ENCODE measurements at regions not wholly inside any gene's neighbourhood (a gene's known extent, or its start where the extent isn't known, plus 50 kb on each side); places are given as distances from the start of the nearest gene placed in this dataset.
"Not testable (repeated sequence)": the region's sequence is repeated elsewhere in the genome, so short reads cannot be mapped to it uniquely, and the experiment has no call there.

DNA sequence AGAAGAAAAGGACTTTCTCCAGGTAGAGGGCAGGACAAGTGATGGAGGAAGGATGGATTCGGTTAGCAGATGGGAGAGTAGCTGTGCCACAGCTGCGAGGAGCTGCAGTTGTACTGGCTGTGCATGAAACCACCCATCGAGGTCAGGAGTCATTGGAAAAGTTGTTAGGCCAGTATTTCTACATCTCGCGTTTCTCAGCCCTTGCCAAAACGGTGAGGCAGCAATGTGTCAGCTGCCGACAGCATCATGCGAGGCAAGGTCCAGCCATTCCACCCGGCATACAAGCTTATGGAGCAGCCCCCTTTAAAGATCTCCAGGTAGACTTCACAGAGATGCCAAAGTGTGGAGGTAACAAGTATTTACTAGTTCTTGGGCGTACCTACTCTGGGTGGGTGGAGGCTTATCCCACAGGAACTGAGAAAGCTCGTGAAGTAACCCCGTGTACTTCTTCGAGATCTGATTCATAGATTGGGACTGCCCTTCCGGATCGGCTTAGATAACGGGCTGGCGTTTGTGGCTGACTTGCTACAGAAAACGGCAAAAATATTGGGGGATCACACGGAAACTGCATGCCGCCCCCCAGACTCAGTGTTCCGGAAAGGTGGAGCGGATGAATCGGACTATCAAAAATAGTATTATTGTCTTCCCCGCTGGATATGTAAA is 105.0 kb upstream of the HMX1 start:
- DNase-seq; H3K4me3 Mint-ChIP-seq; CTCF ChIA-PET; POLR2A ChIA-PET; ATAC-seq; H3K4me1 Mint-ChIP-seq (ENCODE audit: low read depth); H3K9me3 Mint-ChIP-seq; intact Hi-C loops (cut with micrococcal nuclease); H3K27ac Mint-ChIP-seq; H3K36me3 Mint-ChIP-seq (ENCODE audit: low read depth); H3K27me3 Mint-ChIP-seq: not testable (repeated sequence)

DNA sequence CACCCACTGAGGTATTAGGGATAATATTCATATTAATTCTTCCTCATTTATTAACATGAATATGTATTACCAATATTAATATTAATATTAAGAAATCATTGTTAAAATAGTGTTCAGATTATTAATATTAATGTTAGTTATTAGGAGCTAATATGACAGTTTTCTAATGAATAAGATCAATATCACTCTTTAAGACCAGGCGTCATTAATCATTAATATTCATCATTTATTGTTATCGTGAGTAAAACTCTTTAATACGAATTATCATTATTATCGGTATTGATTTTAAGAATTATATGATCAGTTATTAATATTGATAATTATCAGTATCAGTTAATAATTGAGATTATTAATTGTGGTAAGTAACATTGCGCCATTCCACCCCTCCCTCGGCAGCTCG is 101.0 kb upstream of the HMX1 start:
- DNase-seq; H3K36me3 Mint-ChIP-seq (ENCODE audit: low read depth); H3K27ac Mint-ChIP-seq; H3K27me3 Mint-ChIP-seq; POLR2A ChIA-PET; ATAC-seq; H3K4me1 Mint-ChIP-seq (ENCODE audit: low read depth); intact Hi-C loops (cut with micrococcal nuclease); H3K9me3 Mint-ChIP-seq; H3K4me3 Mint-ChIP-seq: not testable (repeated sequence)
- CTCF ChIA-PET = interaction anchor here (0.8 kb wide), 1 partner anchor 28 kb away, joined by 3 read pairs; no protein-coding TSS in a partner anchor

DNA sequence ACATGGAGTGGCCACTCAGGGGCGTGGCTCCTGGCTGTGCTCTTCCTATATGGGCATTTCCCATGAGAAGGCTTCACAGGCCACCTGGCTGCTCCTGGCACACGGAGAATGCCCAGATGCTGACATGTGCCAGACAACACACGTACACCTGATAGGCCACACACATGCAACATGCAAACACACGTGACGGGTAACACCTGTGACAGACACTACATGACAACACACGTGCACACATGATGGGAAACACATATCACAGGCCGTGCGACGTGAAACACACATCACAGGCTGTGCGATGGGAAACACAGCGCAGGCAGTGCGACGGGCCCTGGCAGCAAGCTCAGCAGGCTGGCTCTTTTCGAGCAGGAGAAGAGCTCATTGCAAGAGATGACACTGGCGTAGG is 94.3 kb upstream of the HMX1 start:
- ATAC-seq; CTCF ChIA-PET; DNase-seq; H3K9me3 Mint-ChIP-seq; H3K27ac Mint-ChIP-seq; H3K36me3 Mint-ChIP-seq (ENCODE audit: low read depth); H3K4me1 Mint-ChIP-seq (ENCODE audit: low read depth); intact Hi-C loops (cut with micrococcal nuclease); POLR2A ChIA-PET; H3K4me3 Mint-ChIP-seq: not testable (repeated sequence)
- peaks cover 14% of the 10 kb centered on the region for H3K27me3 Mint-ChIP-seq

DNA sequence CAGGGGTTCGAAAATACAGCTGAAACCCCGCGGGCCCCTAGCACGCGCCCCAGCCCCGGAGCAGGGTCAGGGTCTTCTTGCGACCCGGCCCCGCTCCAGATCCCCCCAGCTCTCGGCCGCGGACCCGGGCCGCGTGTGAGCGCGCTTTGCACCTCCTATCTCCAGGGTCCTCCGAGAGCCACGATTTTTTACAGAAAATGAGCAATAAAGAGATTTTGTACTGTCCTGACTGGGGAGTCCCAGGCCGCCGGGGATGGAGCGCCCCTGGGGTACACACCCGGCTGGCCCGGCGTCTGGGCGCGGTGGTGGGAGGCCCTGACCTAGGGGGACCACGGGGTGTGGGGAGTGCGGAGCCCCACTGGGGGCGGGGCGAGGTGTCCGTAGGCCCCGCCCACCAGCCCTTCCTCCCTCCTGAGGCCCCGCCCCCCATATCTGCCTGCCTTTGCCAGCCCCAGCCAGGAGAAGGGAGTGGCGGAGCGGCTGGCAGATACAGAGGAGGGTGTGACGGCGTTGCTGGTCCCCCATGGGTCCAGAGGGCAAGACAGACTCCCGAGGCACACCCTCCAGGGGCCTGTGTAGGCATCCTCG is 92.7 kb upstream of the HMX1 start:
- H3K9me3 Mint-ChIP-seq; H3K36me3 Mint-ChIP-seq (ENCODE audit: low read depth); ATAC-seq; CTCF ChIA-PET; intact Hi-C loops (cut with micrococcal nuclease); H3K27ac Mint-ChIP-seq; H3K4me1 Mint-ChIP-seq (ENCODE audit: low read depth); POLR2A ChIA-PET; DNase-seq; H3K4me3 Mint-ChIP-seq: not testable (repeated sequence)
- H3K27me3 Mint-ChIP-seq = peaks cover 18% of the 10 kb centered on the region

DNA sequence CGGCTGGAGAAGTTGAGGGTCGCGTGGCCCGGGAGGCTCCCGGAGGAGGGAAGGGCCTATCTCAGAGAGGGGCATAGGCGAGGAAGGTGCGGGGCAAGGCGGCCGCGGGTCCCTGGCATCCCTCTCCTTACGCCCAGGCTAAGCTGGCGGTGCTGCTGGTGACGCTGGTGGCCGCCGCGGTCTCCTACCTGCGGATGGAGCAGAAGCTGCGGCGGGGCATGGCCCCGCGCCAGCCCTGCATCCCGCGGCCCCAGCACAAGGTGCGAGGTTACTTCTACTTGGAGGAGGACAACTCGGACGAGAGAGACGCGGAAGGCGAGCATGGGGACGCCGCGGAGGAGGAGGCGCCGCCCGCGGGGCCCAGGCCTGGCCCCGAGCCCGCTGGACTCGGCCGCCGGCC is 91.9 kb upstream of the HMX1 start:
- H3K27me3 Mint-ChIP-seq = peaks cover 21% of the 10 kb centered on the region
- CTCF ChIA-PET; H3K36me3 Mint-ChIP-seq (ENCODE audit: low read depth); POLR2A ChIA-PET; H3K4me1 Mint-ChIP-seq (ENCODE audit: low read depth); H3K9me3 Mint-ChIP-seq; H3K4me3 Mint-ChIP-seq; ATAC-seq; H3K27ac Mint-ChIP-seq; DNase-seq; intact Hi-C loops (cut with micrococcal nuclease): not testable (repeated sequence)

DNA sequence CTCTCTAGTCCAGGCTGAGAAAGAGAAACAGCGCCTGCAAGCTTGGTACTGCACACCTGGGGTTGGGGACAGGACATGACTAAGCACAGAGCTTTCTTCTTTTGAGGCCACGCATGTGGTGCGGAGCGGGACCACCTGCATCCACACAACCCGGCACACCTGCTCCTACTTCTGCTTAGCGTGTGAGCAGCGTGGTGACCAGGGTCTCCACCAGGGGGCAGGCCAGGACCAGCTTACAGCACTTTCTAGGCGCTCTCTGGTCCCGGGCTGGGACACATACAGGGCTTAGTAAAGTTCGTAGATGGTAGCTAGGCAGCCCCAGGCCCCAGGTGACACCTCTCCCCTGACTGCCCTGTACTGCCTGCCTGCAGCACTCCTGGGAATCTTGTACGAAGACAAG is 89.7 kb upstream of the HMX1 start:
- H3K27ac Mint-ChIP-seq; POLR2A ChIA-PET; H3K9me3 Mint-ChIP-seq; ATAC-seq; H3K36me3 Mint-ChIP-seq (ENCODE audit: low read depth); intact Hi-C loops (cut with micrococcal nuclease); H3K4me3 Mint-ChIP-seq; H3K4me1 Mint-ChIP-seq (ENCODE audit: low read depth): not testable (repeated sequence)
- peaks cover 25% of the 10 kb centered on the region for H3K27me3 Mint-ChIP-seq
- TF ChIP-seq, protein P1, sequence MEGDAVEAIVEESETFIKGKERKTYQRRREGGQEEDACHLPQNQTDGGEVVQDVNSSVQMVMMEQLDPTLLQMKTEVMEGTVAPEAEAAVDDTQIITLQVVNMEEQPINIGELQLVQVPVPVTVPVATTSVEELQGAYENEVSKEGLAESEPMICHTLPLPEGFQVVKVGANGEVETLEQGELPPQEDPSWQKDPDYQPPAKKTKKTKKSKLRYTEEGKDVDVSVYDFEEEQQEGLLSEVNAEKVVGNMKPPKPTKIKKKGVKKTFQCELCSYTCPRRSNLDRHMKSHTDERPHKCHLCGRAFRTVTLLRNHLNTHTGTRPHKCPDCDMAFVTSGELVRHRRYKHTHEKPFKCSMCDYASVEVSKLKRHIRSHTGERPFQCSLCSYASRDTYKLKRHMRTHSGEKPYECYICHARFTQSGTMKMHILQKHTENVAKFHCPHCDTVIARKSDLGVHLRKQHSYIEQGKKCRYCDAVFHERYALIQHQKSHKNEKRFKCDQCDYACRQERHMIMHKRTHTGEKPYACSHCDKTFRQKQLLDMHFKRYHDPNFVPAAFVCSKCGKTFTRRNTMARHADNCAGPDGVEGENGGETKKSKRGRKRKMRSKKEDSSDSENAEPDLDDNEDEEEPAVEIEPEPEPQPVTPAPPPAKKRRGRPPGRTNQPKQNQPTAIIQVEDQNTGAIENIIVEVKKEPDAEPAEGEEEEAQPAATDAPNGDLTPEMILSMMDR (IDR thresholded peaks at IDR 0.05) = peak; percentile 33
- DNase-seq = peak; percentile 85
- CTCF ChIA-PET = interaction anchor here (1.0 kb wide), 1 partner anchor 39 kb away, joined by 4 read pairs; no protein-coding TSS in a partner anchor

DNA sequence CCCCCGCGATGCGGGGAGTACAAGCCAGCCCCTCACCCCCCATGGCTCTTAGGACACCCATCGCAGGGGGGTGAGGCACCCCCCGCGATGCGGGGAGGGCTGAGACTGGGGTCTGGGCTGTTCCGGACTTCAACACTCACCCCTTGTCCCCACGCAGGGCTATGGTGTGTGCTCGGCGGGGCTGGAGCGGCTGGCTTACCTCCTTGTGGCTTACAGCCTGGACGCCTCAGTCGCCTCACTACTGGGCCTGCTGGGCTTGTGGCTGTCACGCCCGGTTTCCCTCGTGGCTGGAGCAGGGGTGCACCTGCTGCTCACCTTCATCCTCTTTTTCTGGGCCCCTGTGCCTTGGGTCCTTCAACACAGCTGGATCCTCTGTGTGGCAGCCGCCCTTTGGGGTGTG is 87.8 kb upstream of the HMX1 start:
- CTCF ChIA-PET; H3K4me3 Mint-ChIP-seq; H3K27ac Mint-ChIP-seq; H3K4me1 Mint-ChIP-seq (ENCODE audit: low read depth); ATAC-seq; POLR2A ChIA-PET; H3K9me3 Mint-ChIP-seq; H3K36me3 Mint-ChIP-seq (ENCODE audit: low read depth); DNase-seq; intact Hi-C loops (cut with micrococcal nuclease): not testable (repeated sequence)
- H3K27me3 Mint-ChIP-seq = peaks cover 22% of the 10 kb centered on the region

DNA sequence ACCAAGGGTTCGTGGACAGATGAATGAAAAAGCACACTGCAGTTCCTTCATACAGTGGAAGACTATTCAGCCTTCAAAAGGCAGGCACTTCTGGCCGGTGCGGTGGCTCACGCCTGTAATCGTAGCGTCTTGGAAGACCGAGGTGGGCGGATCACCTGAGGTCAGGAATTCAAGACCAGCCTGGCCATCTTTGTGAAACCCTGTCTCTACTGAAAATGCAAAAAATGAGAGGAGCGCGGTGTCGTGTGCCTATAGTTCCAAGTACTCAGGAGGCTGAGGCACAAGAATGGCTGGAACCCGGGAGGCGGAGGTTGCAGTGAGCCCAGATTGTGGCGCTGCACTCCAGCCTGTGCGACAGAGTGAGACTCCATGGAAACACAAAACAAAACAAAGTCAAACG is 82.4 kb upstream of the HMX1 start:
- H3K9me3 Mint-ChIP-seq; ATAC-seq; H3K27me3 Mint-ChIP-seq; CTCF ChIA-PET; H3K36me3 Mint-ChIP-seq (ENCODE audit: low read depth); H3K4me3 Mint-ChIP-seq; POLR2A ChIA-PET; intact Hi-C loops (cut with micrococcal nuclease); H3K4me1 Mint-ChIP-seq (ENCODE audit: low read depth); DNase-seq; H3K27ac Mint-ChIP-seq: not testable (repeated sequence)

DNA sequence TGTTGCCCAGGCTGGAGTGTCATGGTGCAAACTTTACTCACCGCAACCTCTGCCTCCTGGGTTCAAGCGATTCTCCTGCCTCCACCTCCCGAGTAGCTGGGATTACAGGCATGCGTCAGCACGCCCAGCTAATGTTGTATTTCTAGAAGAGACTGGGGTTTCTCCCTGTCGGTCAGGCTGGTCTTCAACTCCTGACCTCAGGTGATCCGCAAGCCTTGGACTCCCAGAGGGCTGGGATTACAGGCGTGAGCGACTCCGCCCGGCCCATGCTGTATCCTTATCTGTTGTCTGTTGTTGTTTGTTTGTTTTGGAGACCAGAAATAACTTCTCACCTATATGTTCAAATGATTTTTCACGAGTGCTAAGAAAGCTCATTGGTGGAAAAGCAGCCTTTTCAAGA is 81.2 kb upstream of the HMX1 start:
- H3K27me3 Mint-ChIP-seq; H3K9me3 Mint-ChIP-seq; H3K36me3 Mint-ChIP-seq (ENCODE audit: low read depth); POLR2A ChIA-PET; ATAC-seq; CTCF ChIA-PET; intact Hi-C loops (cut with micrococcal nuclease); DNase-seq; H3K4me3 Mint-ChIP-seq; H3K4me1 Mint-ChIP-seq (ENCODE audit: low read depth); H3K27ac Mint-ChIP-seq: not testable (repeated sequence)

DNA sequence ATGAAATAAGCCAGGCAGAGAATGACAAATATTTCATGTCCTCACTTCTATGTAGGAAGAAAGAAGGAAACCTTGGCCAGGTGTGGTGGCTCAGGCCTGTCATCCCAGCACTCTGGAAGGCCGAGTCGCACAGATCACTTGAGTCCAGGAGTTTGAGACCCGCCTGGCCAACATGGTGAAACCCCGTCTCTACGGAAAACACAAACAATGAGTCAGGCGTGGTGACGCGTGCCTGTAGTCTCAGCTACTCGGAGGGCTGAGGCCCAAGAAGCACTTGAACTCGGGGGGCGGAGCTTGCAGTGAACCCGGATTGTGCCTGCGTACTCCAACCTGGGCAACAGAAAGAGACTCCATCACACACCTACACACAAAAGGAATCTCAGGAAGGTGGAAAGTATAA is 80.5 kb upstream of the HMX1 start:
- H3K4me1 Mint-ChIP-seq (ENCODE audit: low read depth); H3K36me3 Mint-ChIP-seq (ENCODE audit: low read depth); H3K4me3 Mint-ChIP-seq; DNase-seq; POLR2A ChIA-PET; H3K27ac Mint-ChIP-seq; H3K9me3 Mint-ChIP-seq; ATAC-seq; CTCF ChIA-PET; intact Hi-C loops (cut with micrococcal nuclease); H3K27me3 Mint-ChIP-seq: not testable (repeated sequence)

DNA sequence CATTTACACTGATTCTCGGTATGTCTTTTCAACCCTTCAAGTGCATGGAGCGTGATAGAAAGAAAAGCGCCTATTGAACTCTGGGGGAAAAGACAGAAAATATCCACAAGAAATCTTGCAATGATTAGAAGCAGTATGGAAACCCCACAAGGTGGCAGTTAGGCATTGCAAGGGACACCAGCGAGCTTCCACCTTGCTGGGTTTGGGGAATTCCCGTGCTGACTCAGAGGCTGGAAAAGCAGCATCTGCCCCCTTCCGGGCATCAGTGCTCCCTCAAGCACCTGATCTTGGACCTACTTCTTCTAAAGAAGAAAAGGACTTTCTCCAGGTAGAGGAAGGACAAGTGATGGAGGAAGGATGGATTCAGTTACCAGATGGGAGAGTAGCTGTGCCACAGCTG is 73.9 kb upstream of the HMX1 start:
- POLR2A ChIA-PET; DNase-seq; H3K27me3 Mint-ChIP-seq; CTCF ChIA-PET; H3K27ac Mint-ChIP-seq; H3K36me3 Mint-ChIP-seq (ENCODE audit: low read depth); H3K9me3 Mint-ChIP-seq; ATAC-seq; H3K4me1 Mint-ChIP-seq (ENCODE audit: low read depth); H3K4me3 Mint-ChIP-seq; intact Hi-C loops (cut with micrococcal nuclease): not testable (repeated sequence)
